Breast epithelium (tissue), 3 donors: ENCODE measurements at regions not wholly inside any gene's neighbourhood (a gene's known extent, or its start where the extent isn't known, plus 50 kb on each side); places are given as distances from the start of the nearest gene placed in this dataset.

Experiments
- CTCF ChIP-seq, 3 donors: fragments of 450-650 bp; IDR thresholded peaks; one replicate each; pipeline ENCODE4 v1.5.1; 2016 to 2017; ENCODE audit warnings: antibody characterized with exemption in 3 of 3, mild to moderate bottlenecking in 3 of 3, moderate library complexity in 3 of 3
- POLR2A ChIP-seq: fragments of 450-650 bp; IDR thresholded peaks from one replicate; pipeline ENCODE4 v1.6.1; 2016; ENCODE audit warnings: antibody characterized with exemption, mild to moderate bottlenecking, moderate library complexity
- POLR2AphosphoS5 ChIP-seq, 3 donors: sonication (generic); formaldehyde crosslinking; IDR thresholded peaks; one replicate each; pipeline ENCODE4 v1.6.1; 2017; ENCODE audit warnings: antibody characterized with exemption in 3 of 3

- TF ChIP-seq CTCF (IDR thresholded peaks at IDR 0.05) (no peak), POLR2AphosphoS5 (IDR thresholded peaks at IDR 0.05) (no peak), POLR2A (no peak)
Observed at GRCh38 chr18:70758780-70759179, 469.9 kb downstream of the SOCS6 start.
